GM23338 (cell line): ENCODE measurements at regions not wholly inside any gene's neighbourhood (a gene's known extent, or its start where the extent isn't known, plus 50 kb on each side); places are given as distances from the start of the nearest gene placed in this dataset.

ENCODE experiments used
- ATAC-seq: fragments of 200-7000 bp; cut with Tn5 transposase; 3 replicates; pipeline ENCODE4 v1.9.1; 2020
- DNase-seq: peaks from one replicate; pipeline ENCODE4 v3.0.0-alpha.2; 2015; ENCODE audit warnings: low spot score
- H2AFZ ChIP-seq: fragments of 200-600 bp; sonication (generic); 2 replicates; pipeline ENCODE4 v1.8.0; 2016; ENCODE audit warnings: antibody characterized with exemption, mild to moderate bottlenecking, moderate library complexity
- H3F3A ChIP-seq: fragments of 200-600 bp; sonication (generic); replicated peaks from 2 replicates; pipeline ENCODE4 v1.8.0; 2017; ENCODE audit warnings: antibody characterized with exemption, mixed run types, low read depth
- H3K27ac ChIP-seq: fragments of 200-600 bp; sonication (generic); 2 replicates; pipeline ENCODE4 v1.6.1; 2016; ENCODE audit warnings: low read depth
- H3K27me3 ChIP-seq: fragments of 200-600 bp; sonication (generic); 2 replicates; pipeline ENCODE4 v1.8.0; 2016; ENCODE audit warnings: mild to moderate bottlenecking, mixed run types, moderate library complexity; ENCODE audit not compliant: insufficient read depth
- H3K36me3 ChIP-seq: fragments of 200-600 bp; sonication (generic); 2 replicates; pipeline ENCODE4 v1.8.0; 2016; ENCODE audit warnings: mild to moderate bottlenecking; ENCODE audit not compliant: insufficient read depth
- H3K4me1 ChIP-seq: fragments of 200-600 bp; sonication (generic); 2 replicates; pipeline ENCODE4 v1.8.0; 2016; ENCODE audit warnings: mild to moderate bottlenecking, moderate library complexity; ENCODE audit not compliant: insufficient read depth
- H3K4me2 ChIP-seq: fragments of 200-600 bp; sonication (generic); 2 replicates; pipeline ENCODE4 v1.7.1; 2017; ENCODE audit warnings: mixed run types
- H3K4me3 ChIP-seq: fragments of 200-600 bp; sonication (generic); 2 replicates; pipeline ENCODE4 v1.6.1; 2016; ENCODE audit warnings: mixed run types
- H3K79me2 ChIP-seq: fragments of 200-600 bp; sonication (generic); replicated peaks from 2 replicates; pipeline ENCODE4 v1.8.0; 2017; ENCODE audit warnings: mild to moderate bottlenecking; ENCODE audit not compliant: insufficient read depth
- H3K9me2 ChIP-seq: fragments of 200-600 bp; sonication (generic); 2 replicates; pipeline ENCODE4 v1.8.0; 2017; ENCODE audit not compliant: insufficient read depth
- H4K20me1 ChIP-seq: fragments of 200-600 bp; sonication (generic); replicated peaks from 2 replicates; pipeline ENCODE4 v1.8.0; 2017; ENCODE audit warnings: mild to moderate bottlenecking; ENCODE audit not compliant: insufficient read depth
- H3K27ac Mint-ChIP-seq: 2 replicates; pipeline ENCODE4 v1.8.0; 2020; ENCODE audit warnings: inconsistent platforms, mild to moderate bottlenecking, moderate library complexity, mixed read lengths
- H3K27me3 Mint-ChIP-seq: 3 replicates; pipeline ENCODE4 v1.8.0; 2022; ENCODE audit warnings: low read depth, mild to moderate bottlenecking, moderate library complexity, mixed read lengths, inconsistent platforms; ENCODE audit not compliant: insufficient read depth, poor library complexity
- H3K36me3 Mint-ChIP-seq: 3 replicates; pipeline ENCODE4 v1.8.0; 2021; ENCODE audit warnings: low read depth, mild to moderate bottlenecking, inconsistent platforms, moderate library complexity, mixed read lengths
- H3K4me1 Mint-ChIP-seq: 3 replicates; pipeline ENCODE4 v1.8.0; 2020; ENCODE audit warnings: mild to moderate bottlenecking, inconsistent platforms, mixed read lengths
- H3K4me3 Mint-ChIP-seq: 3 replicates; pipeline ENCODE4 v1.8.0; 2021; ENCODE audit warnings: moderate library complexity, mild to moderate bottlenecking, inconsistent platforms, mixed read lengths
- H3K9me3 Mint-ChIP-seq: 3 replicates; pipeline ENCODE4 v1.8.0; 2020; ENCODE audit warnings: moderate library complexity, mild to moderate bottlenecking, inconsistent platforms, mixed read lengths
- CREB1 ChIP-seq: fragments of 250-450 bp; sonication (Bioruptor Pico); IDR thresholded peaks from 2 replicates; pipeline ENCODE4 v1.5.0; 2020; ENCODE audit warnings: low read depth, mild to moderate bottlenecking, moderate library complexity
- EZH2 ChIP-seq: fragments of 200-600 bp; sonication (generic); IDR thresholded peaks from one replicate; pipeline ENCODE4 v1.8.0; 2017; ENCODE audit warnings: antibody characterized with exemption, mild to moderate bottlenecking, low read depth; ENCODE audit not compliant: unreplicated experiment
- EZH2phosphoT487 ChIP-seq: fragments of 200-600 bp; sonication (generic); IDR thresholded peaks from one replicate; pipeline ENCODE4 v1.8.1; 2018; ENCODE audit warnings: antibody characterized with exemption; ENCODE audit not compliant: unreplicated experiment
- JUNB ChIP-seq: IDR thresholded peaks from one replicate; pipeline ENCODE4 v1.6.1; 2016; ENCODE audit warnings: antibody characterized with exemption; ENCODE audit not compliant: unreplicated experiment
- NANOG ChIP-seq: IDR thresholded peaks from 2 replicates; pipeline ENCODE4 v1.6.1; 2016; ENCODE audit warnings: antibody characterized with exemption, borderline replicate concordance
- POLR2AphosphoS5 ChIP-seq: IDR thresholded peaks from 2 replicates; pipeline ENCODE4 v1.6.1; 2016; ENCODE audit warnings: antibody characterized with exemption, low read depth
- STAT1 ChIP-seq: IDR thresholded peaks from one replicate; pipeline ENCODE4 v1.6.1; 2016; ENCODE audit warnings: antibody characterized with exemption; ENCODE audit not compliant: unreplicated experiment
- ZNF331 ChIP-seq: fragments of 250-450 bp; sonication (Bioruptor Pico); IDR thresholded peaks from 2 replicates; pipeline ENCODE4 v1.5.0; 2020; ENCODE audit warnings: low read depth, mild to moderate bottlenecking, moderate library complexity
- TF ChIP-seq, protein P1 (sequence below), 2 experiments: fragments of 200-600 bp in 1 of 2; sonication (generic) in 1 of 2; conservative IDR thresholded peaks; 2 replicates each; pipeline versions ENCODE4 v1.5.1 to v1.6.1; 2016 to 2017; ENCODE audit warnings: antibody characterized with exemption in 2 of 2, low read depth in 2 of 2, mild to moderate bottlenecking in 2 of 2, moderate library complexity in 1 of 2
- TF ChIP-seq, protein P2 (sequence below): IDR thresholded peaks from 2 replicates; pipeline ENCODE4 v1.6.1; 2016; ENCODE audit warnings: antibody characterized with exemption
- TF ChIP-seq, protein P3 (sequence below): IDR thresholded peaks from one replicate; pipeline ENCODE4 v1.6.1; 2018; ENCODE audit warnings: antibody characterized with exemption; ENCODE audit not compliant: unreplicated experiment

DNA sequence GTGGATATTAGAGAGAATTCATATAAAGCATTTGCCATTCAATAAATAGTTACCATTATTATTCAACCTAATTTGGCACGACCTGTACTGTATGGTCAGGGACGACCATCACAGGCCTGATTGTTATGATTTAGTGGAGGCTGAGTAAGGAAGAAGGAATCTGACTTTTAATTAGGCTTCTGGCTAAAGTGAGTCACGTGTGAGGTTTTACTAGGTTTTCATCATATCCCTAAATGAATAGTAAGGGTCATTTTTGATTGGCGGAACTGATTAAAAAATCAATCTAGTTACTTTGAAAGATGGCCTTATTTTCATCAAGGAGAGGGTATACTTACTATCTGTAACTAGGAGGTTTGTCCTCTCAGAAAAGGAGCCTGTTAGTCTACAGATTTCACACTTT is 143.4 kb downstream of the ADCYAP1 start:
- H3F3A ChIP-seq = no peaks in the 10 kb centered on the region
- peaks cover 13% of the 10 kb centered on the region for H3K4me1 Mint-ChIP-seq
- no peak overlapping the region for H2AFZ ChIP-seq
- no peak overlapping the region; the same call in 1 of the 2 replicates for H3K27ac Mint-ChIP-seq
- no peaks in the 10 kb centered on the region for H3K27me3 Mint-ChIP-seq
- H3K27ac ChIP-seq = no peak overlapping the region
- H3K9me2 ChIP-seq = no peaks in the 10 kb centered on the region
- H3K9me3 Mint-ChIP-seq = peaks cover 13% of the 10 kb centered on the region; the same call in 2 of the 3 replicates
- no peaks in the 10 kb centered on the region for H3K36me3 ChIP-seq
- H3K4me3 Mint-ChIP-seq = no peak overlapping the region
- H3K79me2 ChIP-seq = no peaks in the 10 kb centered on the region
- H3K4me3 ChIP-seq = no peak overlapping the region
- no peak for ATAC-seq
- peaks cover 26% of the 10 kb centered on the region for H3K4me1 ChIP-seq
- H4K20me1 ChIP-seq = no peaks in the 10 kb centered on the region
- no peaks in the 10 kb centered on the region; the same call in 2 of the 3 replicates for H3K36me3 Mint-ChIP-seq
- no peak for DNase-seq
- H3K4me2 ChIP-seq = peak overlapping the region; percentile 31; the same call in 1 of the 2 replicates
- H3K27me3 ChIP-seq = no peaks in the 10 kb centered on the region
- TF ChIP-seq NANOG (no peak), ZNF331 (CRISPR knock-in tag) (no peak), POLR2AphosphoS5 (no peak), JUNB (no peak)
- TF ChIP-seq, protein P1, sequence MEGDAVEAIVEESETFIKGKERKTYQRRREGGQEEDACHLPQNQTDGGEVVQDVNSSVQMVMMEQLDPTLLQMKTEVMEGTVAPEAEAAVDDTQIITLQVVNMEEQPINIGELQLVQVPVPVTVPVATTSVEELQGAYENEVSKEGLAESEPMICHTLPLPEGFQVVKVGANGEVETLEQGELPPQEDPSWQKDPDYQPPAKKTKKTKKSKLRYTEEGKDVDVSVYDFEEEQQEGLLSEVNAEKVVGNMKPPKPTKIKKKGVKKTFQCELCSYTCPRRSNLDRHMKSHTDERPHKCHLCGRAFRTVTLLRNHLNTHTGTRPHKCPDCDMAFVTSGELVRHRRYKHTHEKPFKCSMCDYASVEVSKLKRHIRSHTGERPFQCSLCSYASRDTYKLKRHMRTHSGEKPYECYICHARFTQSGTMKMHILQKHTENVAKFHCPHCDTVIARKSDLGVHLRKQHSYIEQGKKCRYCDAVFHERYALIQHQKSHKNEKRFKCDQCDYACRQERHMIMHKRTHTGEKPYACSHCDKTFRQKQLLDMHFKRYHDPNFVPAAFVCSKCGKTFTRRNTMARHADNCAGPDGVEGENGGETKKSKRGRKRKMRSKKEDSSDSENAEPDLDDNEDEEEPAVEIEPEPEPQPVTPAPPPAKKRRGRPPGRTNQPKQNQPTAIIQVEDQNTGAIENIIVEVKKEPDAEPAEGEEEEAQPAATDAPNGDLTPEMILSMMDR (conservative IDR thresholded peaks at IDR 0.05; ENCODE audit: low read depth in 2 of 2) = no peak

DNA sequence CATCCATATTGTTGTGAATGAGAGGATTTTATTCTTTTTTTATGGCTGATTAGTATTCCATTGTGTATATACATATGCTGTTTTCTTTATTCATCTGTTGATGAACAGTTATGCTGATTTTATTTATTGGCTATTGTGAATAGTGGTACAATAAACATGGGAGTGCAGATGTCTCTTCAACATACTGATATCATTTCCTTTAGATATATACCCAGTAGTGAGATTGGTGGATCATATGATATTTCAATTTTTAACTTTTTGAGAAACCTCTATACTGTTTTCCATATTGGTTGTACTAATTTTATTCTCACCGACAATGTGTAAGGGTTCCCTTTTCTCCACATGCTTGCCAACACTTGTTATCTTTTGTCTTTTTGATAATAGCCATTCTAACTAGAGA is 144.5 kb downstream of the ADCYAP1 start:
- H3K79me2 ChIP-seq = no peaks in the 10 kb centered on the region
- H3K36me3 Mint-ChIP-seq = no peaks in the 10 kb centered on the region; the same call in 2 of the 3 replicates
- ATAC-seq (no peak), DNase-seq (no peak)
- no peak overlapping the region for H3K4me2 ChIP-seq
- no peak overlapping the region for H3K4me3 Mint-ChIP-seq
- no peak overlapping the region for H3K27ac ChIP-seq
- no peak overlapping the region for H3K4me3 ChIP-seq
- H3K36me3 ChIP-seq = no peaks in the 10 kb centered on the region
- H3K4me1 Mint-ChIP-seq = peaks cover 13% of the 10 kb centered on the region
- no peaks in the 10 kb centered on the region for H3K27me3 Mint-ChIP-seq
- peaks cover 3% of the 10 kb centered on the region; the same call in 2 of the 3 replicates for H3K9me3 Mint-ChIP-seq
- no peak overlapping the region for H3K27ac Mint-ChIP-seq
- no peaks in the 10 kb centered on the region for H3K27me3 ChIP-seq
- no peak for TF ChIP-seq EZH2phosphoT487
- TF ChIP-seq, protein P2, sequence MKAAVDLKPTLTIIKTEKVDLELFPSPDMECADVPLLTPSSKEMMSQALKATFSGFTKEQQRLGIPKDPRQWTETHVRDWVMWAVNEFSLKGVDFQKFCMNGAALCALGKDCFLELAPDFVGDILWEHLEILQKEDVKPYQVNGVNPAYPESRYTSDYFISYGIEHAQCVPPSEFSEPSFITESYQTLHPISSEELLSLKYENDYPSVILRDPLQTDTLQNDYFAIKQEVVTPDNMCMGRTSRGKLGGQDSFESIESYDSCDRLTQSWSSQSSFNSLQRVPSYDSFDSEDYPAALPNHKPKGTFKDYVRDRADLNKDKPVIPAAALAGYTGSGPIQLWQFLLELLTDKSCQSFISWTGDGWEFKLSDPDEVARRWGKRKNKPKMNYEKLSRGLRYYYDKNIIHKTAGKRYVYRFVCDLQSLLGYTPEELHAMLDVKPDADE = no peak
- no peak for TF ChIP-seq POLR2AphosphoS5
- TF ChIP-seq, protein P3, sequence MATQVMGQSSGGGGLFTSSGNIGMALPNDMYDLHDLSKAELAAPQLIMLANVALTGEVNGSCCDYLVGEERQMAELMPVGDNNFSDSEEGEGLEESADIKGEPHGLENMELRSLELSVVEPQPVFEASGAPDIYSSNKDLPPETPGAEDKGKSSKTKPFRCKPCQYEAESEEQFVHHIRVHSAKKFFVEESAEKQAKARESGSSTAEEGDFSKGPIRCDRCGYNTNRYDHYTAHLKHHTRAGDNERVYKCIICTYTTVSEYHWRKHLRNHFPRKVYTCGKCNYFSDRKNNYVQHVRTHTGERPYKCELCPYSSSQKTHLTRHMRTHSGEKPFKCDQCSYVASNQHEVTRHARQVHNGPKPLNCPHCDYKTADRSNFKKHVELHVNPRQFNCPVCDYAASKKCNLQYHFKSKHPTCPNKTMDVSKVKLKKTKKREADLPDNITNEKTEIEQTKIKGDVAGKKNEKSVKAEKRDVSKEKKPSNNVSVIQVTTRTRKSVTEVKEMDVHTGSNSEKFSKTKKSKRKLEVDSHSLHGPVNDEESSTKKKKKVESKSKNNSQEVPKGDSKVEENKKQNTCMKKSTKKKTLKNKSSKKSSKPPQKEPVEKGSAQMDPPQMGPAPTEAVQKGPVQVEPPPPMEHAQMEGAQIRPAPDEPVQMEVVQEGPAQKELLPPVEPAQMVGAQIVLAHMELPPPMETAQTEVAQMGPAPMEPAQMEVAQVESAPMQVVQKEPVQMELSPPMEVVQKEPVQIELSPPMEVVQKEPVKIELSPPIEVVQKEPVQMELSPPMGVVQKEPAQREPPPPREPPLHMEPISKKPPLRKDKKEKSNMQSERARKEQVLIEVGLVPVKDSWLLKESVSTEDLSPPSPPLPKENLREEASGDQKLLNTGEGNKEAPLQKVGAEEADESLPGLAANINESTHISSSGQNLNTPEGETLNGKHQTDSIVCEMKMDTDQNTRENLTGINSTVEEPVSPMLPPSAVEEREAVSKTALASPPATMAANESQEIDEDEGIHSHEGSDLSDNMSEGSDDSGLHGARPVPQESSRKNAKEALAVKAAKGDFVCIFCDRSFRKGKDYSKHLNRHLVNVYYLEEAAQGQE = no peak
- TF ChIP-seq NANOG = no peak
- TF ChIP-seq STAT1 = no peak
- TF ChIP-seq EZH2 = no peak
- TF ChIP-seq CREB1 (CRISPR knock-in tag) = no peak
- no peak overlapping the region for H2AFZ ChIP-seq
- H3F3A ChIP-seq = no peaks in the 10 kb centered on the region
- H4K20me1 ChIP-seq = no peaks in the 10 kb centered on the region
- peaks cover 26% of the 10 kb centered on the region for H3K4me1 ChIP-seq
- H3K9me2 ChIP-seq = no peaks in the 10 kb centered on the region
